Breast epithelium (tissue), 3 donors: ENCODE measurements at regions not wholly inside any gene's neighbourhood (a gene's known extent, or its start where the extent isn't known, plus 50 kb on each side); places are given as distances from the start of the nearest gene placed in this dataset.

Experiments used
- POLR2A ChIP-seq: fragments of 450-650 bp; IDR thresholded peaks from one replicate; pipeline ENCODE4 v1.6.1; 2016; ENCODE audit warnings: antibody characterized with exemption, mild to moderate bottlenecking, moderate library complexity
- TF ChIP-seq, protein P1 (sequence below), 3 donors: fragments of 450-650 bp; IDR thresholded peaks; one replicate each; pipeline ENCODE4 v1.5.1; 2016 to 2017; ENCODE audit warnings: antibody characterized with exemption in 3 of 3, mild to moderate bottlenecking in 3 of 3, moderate library complexity in 3 of 3

DNA sequence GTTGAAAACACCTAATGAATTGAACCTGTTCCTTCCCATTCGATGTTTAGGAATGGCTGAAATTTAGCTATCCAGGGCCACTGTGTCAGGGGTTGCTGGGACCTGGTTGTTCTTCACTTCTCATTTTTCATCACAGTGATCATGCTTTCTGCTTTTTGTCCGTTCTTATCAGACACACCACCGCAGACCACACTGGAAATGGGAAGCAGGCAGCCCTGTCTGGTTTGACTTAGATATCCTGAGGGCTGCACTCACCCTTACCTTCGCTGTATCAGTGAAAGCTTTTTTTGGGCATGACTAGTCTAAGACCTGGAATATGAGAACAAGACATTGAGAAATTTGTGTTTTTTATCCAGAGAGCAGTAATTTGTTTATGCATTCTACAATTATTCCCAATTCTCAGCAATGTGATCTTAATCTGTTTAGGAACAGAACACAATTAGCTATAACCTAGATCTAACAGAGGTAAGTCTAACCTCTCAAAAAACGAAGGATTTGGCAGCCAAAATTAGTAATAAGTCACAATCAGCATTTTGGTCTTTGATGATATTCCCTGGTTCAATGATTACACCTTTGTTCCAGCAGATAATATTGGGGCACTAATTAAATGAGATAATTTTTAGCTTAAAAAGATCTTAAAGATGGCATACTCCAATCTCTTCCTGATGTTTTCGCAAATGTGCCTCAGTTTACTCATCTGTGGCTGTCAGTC, 126.0 kb upstream of the GOT2 start:
- no peak for TF ChIP-seq POLR2A
- TF ChIP-seq, protein P1, sequence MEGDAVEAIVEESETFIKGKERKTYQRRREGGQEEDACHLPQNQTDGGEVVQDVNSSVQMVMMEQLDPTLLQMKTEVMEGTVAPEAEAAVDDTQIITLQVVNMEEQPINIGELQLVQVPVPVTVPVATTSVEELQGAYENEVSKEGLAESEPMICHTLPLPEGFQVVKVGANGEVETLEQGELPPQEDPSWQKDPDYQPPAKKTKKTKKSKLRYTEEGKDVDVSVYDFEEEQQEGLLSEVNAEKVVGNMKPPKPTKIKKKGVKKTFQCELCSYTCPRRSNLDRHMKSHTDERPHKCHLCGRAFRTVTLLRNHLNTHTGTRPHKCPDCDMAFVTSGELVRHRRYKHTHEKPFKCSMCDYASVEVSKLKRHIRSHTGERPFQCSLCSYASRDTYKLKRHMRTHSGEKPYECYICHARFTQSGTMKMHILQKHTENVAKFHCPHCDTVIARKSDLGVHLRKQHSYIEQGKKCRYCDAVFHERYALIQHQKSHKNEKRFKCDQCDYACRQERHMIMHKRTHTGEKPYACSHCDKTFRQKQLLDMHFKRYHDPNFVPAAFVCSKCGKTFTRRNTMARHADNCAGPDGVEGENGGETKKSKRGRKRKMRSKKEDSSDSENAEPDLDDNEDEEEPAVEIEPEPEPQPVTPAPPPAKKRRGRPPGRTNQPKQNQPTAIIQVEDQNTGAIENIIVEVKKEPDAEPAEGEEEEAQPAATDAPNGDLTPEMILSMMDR (IDR thresholded peaks at IDR 0.05): no peak
